ENCODE measurements at regions not wholly inside any gene's neighbourhood (a gene's known extent, or its start where the extent isn't known, plus 50 kb on each side); places are given as distances from the start of the nearest gene placed in this dataset.
A peak's percentile ranks its signal among the peaks of the same experiment; 100 is the strongest.

DNA sequence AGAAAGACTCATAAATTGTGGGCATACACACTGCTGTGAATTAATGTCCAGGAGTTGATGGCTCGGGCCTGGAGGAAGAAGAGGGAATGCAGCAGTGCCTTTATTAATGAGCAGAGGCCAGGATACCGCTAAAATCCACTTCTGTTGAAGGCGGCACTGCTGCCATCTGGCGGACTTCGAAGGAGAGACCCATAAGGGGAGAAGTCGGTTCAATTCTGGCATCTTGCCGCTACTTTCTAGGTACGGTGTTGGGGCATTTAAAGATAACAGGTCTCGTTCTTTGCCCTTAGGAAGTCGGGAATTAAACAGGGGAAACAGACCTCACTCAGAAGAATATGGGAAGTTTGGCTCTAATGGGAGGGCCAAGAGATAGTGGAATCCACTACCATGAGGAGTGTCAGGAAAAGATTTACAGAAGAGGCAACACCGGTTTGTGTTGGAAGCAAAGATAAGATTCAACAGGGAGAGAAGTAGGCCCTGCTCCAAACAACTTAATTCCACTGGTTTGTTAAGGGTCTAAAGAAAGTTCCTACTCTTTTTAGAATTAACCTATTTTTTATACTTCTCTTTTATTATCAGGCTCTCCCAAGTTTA, 133.6 kb upstream of the GIMD1 start:
- CTCF ChIA-PET, result interaction anchor here (1.0 to 1.6 kb wide), 4 partner anchors 20 to 236 kb away, joined by 3 to 14 read pairs (median 3); partner anchors contain the start of gene GIMD1
- POLR2A ChIA-PET, result no interaction called here
- H3K36me3 ChIP-seq (ENCODE audit: control insufficient read depth in 2 of 2, insufficient read depth in 1 of 2, low read length in 2 of 2), result no peaks in the 10 kb centered on the region

DNA sequence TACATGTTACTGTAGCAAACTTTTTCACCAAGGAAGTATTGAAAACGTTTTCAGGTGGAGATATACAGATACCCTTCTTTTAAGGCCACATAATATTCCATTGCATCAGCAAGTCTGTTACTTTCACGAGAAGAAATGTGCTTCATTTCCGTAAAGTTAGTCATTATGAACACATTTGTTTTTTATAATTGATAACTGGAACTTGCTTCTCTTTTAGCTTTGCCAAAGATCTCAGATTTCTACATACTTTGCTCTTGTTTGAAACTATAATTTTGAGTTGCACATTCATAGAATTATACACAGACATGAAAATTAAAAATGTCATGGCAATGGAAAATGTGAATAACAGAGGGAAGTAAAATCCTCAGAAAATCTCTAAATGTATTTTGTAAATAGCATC, 128.7 kb upstream of the GIMD1 start:
- Histone ChIP-seq H3K4me3 (ENCODE audit: low read depth, low read length) (no peak overlapping the region), H3K36me3 (ENCODE audit: control insufficient read depth in 2 of 2, insufficient read depth in 1 of 2, low read length in 2 of 2) (no peaks in the 10 kb centered on the region), H3K9me3 (ENCODE audit: control insufficient read depth, insufficient read depth, low read depth, low read length) (no peaks in the 10 kb centered on the region), H3K27ac (ENCODE audit: extremely low read depth, low read depth, low read length) (no peak overlapping the region), H3K4me1 (ENCODE audit: control insufficient read depth, insufficient read depth, low read length) (no peaks in the 10 kb centered on the region)
- ChIA-PET POLR2A (no interaction called here), CTCF (no interaction called here)
- TF ChIP-seq, protein P1, sequence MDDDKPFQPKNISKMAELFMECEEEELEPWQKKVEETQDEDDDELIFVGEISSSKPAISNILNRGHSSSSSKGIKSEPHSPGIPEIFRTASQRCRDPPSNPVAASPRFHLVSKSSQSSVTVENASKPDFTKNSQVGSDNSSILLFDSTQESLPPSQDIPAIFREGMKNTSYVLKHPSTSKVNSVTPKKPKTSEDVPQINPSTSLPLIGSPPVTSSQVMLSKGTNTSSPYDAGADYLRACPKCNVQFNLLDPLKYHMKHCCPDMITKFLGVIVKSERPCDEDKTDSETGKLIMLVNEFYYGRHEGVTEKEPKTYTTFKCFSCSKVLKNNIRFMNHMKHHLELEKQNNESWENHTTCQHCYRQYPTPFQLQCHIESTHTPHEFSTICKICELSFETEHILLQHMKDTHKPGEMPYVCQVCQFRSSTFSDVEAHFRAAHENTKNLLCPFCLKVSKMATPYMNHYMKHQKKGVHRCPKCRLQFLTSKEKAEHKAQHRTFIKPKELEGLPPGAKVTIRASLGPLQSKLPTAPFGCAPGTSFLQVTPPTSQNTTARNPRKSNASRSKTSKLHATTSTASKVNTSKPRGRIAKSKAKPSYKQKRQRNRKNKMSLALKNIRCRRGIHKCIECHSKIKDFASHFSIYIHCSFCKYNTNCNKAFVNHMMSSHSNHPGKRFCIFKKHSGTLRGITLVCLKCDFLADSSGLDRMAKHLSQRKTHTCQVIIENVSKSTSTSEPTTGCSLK (tag by site-specific recombination; IDR thresholded peaks at IDR 0.05), result no peak
- no peak for TF ChIP-seq SALL2 (tag by site-specific recombination; IDR thresholded peaks at IDR 0.05; ENCODE audit: borderline replicate concordance)
- TF ChIP-seq ZNF157 (tag by site-specific recombination; IDR thresholded peaks at IDR 0.05), result no peak
- TF ChIP-seq SCRT2 (tag by site-specific recombination; IDR thresholded peaks at IDR 0.05), result no peak
- no peak for TF ChIP-seq HOXA7 (CRISPR knock-in tag; IDR thresholded peaks at IDR 0.05; ENCODE audit: borderline replicate concordance)
- no peak for TF ChIP-seq ZNF274 (IDR thresholded peaks at IDR 0.05; ENCODE audit: low read length)
- no peak for TF ChIP-seq ZNF274 (tag by site-specific recombination; IDR thresholded peaks at IDR 0.05; ENCODE audit: borderline replicate concordance)
- no peak for TF ChIP-seq ZSCAN16 (tag by site-specific recombination; IDR thresholded peaks at IDR 0.05)
- TF ChIP-seq ZNF223 (tag by site-specific recombination; IDR thresholded peaks at IDR 0.05), result no peak
- TF ChIP-seq, protein P2, sequence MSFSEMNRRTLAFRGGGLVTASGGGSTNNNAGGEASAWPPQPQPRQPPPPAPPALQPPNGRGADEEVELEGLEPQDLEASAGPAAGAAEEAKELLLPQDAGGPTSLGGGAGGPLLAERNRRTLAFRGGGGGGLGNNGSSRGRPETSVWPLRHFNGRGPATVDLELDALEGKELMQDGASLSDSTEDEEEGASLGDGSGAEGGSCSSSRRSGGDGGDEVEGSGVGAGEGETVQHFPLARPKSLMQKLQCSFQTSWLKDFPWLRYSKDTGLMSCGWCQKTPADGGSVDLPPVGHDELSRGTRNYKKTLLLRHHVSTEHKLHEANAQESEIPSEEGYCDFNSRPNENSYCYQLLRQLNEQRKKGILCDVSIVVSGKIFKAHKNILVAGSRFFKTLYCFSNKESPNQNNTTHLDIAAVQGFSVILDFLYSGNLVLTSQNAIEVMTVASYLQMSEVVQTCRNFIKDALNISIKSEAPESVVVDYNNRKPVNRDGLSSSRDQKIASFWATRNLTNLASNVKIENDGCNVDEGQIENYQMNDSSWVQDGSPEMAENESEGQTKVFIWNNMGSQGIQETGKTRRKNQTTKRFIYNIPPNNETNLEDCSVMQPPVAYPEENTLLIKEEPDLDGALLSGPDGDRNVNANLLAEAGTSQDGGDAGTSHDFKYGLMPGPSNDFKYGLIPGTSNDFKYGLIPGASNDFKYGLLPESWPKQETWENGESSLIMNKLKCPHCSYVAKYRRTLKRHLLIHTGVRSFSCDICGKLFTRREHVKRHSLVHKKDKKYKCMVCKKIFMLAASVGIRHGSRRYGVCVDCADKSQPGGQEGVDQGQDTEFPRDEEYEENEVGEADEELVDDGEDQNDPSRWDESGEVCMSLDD (tag by site-specific recombination; IDR thresholded peaks at IDR 0.05), result no peak
- no peak for TF ChIP-seq ZNF747 (tag by site-specific recombination; IDR thresholded peaks at IDR 0.05)
- no peak for TF ChIP-seq ZFP41 (tag by site-specific recombination; IDR thresholded peaks at IDR 0.05; ENCODE audit: borderline replicate concordance)

More for the DNA sequence above, 133.6 kb upstream of the GIMD1 start:
- Histone ChIP-seq H3K27ac (ENCODE audit: extremely low read depth, low read depth, low read length) (no peak overlapping the region), H3K9me3 (ENCODE audit: control insufficient read depth, insufficient read depth, low read depth, low read length) (no peaks in the 10 kb centered on the region), H3K4me3 (ENCODE audit: low read depth, low read length) (no peak overlapping the region), H3K4me1 (ENCODE audit: control insufficient read depth, insufficient read depth, low read length) (no peaks in the 10 kb centered on the region)
- TF ChIP-seq REPIN1 (tag by site-specific recombination; IDR thresholded peaks at IDR 0.05; ENCODE audit: low read depth) (no peak), ZNF24 (tag by site-specific recombination; IDR thresholded peaks at IDR 0.05) (no peak), ZNF48 (tag by site-specific recombination; IDR thresholded peaks at IDR 0.05) (no peak), SCRT1 (tag by site-specific recombination; IDR thresholded peaks at IDR 0.05; ENCODE audit: borderline replicate concordance) (no peak), ZBTB17 (tag by site-specific recombination; IDR thresholded peaks at IDR 0.05) (no peak), ZNF654 (tag by site-specific recombination; IDR thresholded peaks at IDR 0.05; ENCODE audit: low read depth) (peak; percentile 52; the same call in 1 of the 2 replicates), ZNF660 (tag by site-specific recombination; IDR thresholded peaks at IDR 0.05) (peak; percentile 30; the same call in 1 of the 2 replicates), ZNF530 (tag by site-specific recombination; IDR thresholded peaks at IDR 0.05; ENCODE audit: low read depth) (no peak)
- TF ChIP-seq, protein P3, sequence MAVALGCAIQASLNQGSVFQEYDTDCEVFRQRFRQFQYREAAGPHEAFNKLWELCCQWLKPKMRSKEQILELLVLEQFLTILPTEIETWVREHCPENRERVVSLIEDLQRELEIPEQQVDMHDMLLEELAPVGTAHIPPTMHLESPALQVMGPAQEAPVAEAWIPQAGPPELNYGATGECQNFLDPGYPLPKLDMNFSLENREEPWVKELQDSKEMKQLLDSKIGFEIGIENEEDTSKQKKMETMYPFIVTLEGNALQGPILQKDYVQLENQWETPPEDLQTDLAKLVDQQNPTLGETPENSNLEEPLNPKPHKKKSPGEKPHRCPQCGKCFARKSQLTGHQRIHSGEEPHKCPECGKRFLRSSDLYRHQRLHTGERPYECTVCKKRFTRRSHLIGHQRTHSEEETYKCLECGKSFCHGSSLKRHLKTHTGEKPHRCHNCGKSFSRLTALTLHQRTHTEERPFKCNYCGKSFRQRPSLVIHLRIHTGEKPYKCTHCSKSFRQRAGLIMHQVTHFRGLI (tag by site-specific recombination; IDR thresholded peaks at IDR 0.05), result no peak
- TF ChIP-seq, protein P4, sequence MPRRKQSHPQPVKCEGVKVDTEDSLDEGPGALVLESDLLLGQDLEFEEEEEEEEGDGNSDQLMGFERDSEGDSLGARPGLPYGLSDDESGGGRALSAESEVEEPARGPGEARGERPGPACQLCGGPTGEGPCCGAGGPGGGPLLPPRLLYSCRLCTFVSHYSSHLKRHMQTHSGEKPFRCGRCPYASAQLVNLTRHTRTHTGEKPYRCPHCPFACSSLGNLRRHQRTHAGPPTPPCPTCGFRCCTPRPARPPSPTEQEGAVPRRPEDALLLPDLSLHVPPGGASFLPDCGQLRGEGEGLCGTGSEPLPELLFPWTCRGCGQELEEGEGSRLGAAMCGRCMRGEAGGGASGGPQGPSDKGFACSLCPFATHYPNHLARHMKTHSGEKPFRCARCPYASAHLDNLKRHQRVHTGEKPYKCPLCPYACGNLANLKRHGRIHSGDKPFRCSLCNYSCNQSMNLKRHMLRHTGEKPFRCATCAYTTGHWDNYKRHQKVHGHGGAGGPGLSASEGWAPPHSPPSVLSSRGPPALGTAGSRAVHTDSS (tag by site-specific recombination; IDR thresholded peaks at IDR 0.05), result peak; percentile 35; the same call in 1 of the 2 replicates
- TF ChIP-seq, protein P5, sequence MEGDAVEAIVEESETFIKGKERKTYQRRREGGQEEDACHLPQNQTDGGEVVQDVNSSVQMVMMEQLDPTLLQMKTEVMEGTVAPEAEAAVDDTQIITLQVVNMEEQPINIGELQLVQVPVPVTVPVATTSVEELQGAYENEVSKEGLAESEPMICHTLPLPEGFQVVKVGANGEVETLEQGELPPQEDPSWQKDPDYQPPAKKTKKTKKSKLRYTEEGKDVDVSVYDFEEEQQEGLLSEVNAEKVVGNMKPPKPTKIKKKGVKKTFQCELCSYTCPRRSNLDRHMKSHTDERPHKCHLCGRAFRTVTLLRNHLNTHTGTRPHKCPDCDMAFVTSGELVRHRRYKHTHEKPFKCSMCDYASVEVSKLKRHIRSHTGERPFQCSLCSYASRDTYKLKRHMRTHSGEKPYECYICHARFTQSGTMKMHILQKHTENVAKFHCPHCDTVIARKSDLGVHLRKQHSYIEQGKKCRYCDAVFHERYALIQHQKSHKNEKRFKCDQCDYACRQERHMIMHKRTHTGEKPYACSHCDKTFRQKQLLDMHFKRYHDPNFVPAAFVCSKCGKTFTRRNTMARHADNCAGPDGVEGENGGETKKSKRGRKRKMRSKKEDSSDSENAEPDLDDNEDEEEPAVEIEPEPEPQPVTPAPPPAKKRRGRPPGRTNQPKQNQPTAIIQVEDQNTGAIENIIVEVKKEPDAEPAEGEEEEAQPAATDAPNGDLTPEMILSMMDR (tag by site-specific recombination; IDR thresholded peaks at IDR 0.05), result peak; percentile 47; the same call in 1 of the 2 replicates
